ENCODE measurements at regions not wholly inside any gene's neighbourhood (a gene's known extent, or its start where the extent isn't known, plus 50 kb on each side); places are given as distances from the start of the nearest gene placed in this dataset.
"Not testable (repeated sequence)": the region's sequence is repeated elsewhere in the genome, so short reads cannot be mapped to it uniquely, and the experiment has no call there.

DNA sequence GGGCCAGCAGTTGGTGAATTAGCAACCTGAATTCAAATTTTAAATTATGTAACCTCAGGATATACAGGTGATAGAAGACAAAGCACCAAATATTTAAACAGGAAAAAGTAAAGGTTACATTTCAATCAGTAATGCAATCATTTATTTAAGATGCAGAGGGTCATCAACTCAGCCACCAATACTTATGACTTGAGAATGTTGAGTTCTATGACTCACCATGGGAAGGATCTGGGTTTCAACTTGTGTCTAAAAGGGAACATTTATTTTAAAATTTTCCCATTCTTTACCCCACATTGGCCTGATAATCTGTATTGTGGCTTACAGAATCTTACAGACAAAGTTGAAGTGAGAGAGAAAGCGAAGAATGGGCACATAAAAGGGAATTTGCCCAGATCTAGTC, 418.0 kb downstream of the NDFIP2 start:
- WGBS, 2 donors (ENCODE audit: low coverage in 1 of 2) = 93 to 100% methylated on average over 1 of the region's 1 CpG

DNA sequence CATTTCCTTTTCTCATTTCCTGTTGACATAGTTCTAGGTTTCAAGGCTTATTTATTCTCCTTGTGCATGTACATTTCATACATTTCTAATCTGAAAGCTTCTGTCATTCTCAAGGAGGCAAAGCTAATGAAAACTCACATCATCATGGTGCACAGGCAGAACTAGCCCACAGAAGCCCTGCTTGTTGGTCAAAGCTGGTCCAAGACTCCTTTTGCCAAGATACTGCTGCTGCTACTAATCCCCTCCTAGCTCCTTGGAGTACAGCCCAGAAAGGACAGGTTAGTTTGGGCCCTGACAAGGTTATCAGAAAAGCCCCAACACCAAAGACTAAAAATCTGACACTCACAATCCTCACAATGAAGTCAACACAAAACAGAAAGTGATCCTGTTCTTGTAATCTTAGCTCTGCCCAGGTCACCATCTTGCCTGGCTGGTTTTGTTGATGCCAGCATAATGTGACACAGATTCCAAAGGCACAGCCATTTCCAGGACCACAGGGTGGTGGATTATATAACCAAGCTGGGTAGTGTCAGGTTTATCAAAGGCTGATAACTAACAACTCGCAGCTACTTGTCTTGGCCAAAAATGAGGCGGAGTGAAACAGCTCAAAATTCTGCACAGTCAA, 417.4 kb downstream of the NDFIP2 start:
- intact Hi-C loops (cut with DNase I; ENCODE audit: low total_unique reads) = no loop called here
- no peak for DNase-seq
- in situ Hi-C loops (cut with MboI; ENCODE audit: low pct_ligation_motif_present in 1 of 4, low pct_unique_long_range_greater_than_20kb in 1 of 4, low sequenced_read_pairs in 3 of 4) = no loop called here
- Histone ChIP-seq H3K9me3 (no peaks in the 10 kb centered on the region), H3K36me3 (no peaks in the 10 kb centered on the region), H3K27ac (no peak overlapping the region), H3K4me3 (no peak overlapping the region), H3K27me3 (no peaks in the 10 kb centered on the region), H3K4me1 (no peaks in the 10 kb centered on the region)
- 100% methylated on average over 2 of the region's 2 CpGs for WGBS, 2 donors (ENCODE audit: low coverage in 1 of 2)
- TF ChIP-seq POLR2AphosphoS5 (IDR thresholded peaks at IDR 0.05) = no peak
- no peak for TF ChIP-seq POLR2A (IDR thresholded peaks at IDR 0.05)
- TF ChIP-seq, protein P1, sequence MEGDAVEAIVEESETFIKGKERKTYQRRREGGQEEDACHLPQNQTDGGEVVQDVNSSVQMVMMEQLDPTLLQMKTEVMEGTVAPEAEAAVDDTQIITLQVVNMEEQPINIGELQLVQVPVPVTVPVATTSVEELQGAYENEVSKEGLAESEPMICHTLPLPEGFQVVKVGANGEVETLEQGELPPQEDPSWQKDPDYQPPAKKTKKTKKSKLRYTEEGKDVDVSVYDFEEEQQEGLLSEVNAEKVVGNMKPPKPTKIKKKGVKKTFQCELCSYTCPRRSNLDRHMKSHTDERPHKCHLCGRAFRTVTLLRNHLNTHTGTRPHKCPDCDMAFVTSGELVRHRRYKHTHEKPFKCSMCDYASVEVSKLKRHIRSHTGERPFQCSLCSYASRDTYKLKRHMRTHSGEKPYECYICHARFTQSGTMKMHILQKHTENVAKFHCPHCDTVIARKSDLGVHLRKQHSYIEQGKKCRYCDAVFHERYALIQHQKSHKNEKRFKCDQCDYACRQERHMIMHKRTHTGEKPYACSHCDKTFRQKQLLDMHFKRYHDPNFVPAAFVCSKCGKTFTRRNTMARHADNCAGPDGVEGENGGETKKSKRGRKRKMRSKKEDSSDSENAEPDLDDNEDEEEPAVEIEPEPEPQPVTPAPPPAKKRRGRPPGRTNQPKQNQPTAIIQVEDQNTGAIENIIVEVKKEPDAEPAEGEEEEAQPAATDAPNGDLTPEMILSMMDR (IDR thresholded peaks at IDR 0.05) = no peak
- TF ChIP-seq EP300 (IDR thresholded peaks at IDR 0.05; ENCODE audit: low read depth) = no peak

More for the DNA sequence above, 418.0 kb downstream of the NDFIP2 start:
- DNase-seq = no peak
- intact Hi-C loops (cut with DNase I; ENCODE audit: low total_unique reads) (no loop called here), in situ Hi-C loops (cut with MboI; ENCODE audit: low pct_ligation_motif_present in 1 of 4, low pct_unique_long_range_greater_than_20kb in 1 of 4, low sequenced_read_pairs in 3 of 4) (no loop called here)
- H3K9me3 ChIP-seq = no peaks in the 10 kb centered on the region
- no peak overlapping the region for H3K27ac ChIP-seq
- TF ChIP-seq POLR2A (IDR thresholded peaks at IDR 0.05) (no peak), EP300 (IDR thresholded peaks at IDR 0.05; ENCODE audit: low read depth) (no peak), POLR2AphosphoS5 (IDR thresholded peaks at IDR 0.05) (no peak)
- TF ChIP-seq, protein P1 (IDR thresholded peaks at IDR 0.05) = no peak
- H3K4me3 ChIP-seq = no peak overlapping the region
- no peaks in the 10 kb centered on the region for H3K27me3 ChIP-seq
- no peaks in the 10 kb centered on the region for H3K4me1 ChIP-seq
- H3K36me3 ChIP-seq = no peaks in the 10 kb centered on the region

DNA sequence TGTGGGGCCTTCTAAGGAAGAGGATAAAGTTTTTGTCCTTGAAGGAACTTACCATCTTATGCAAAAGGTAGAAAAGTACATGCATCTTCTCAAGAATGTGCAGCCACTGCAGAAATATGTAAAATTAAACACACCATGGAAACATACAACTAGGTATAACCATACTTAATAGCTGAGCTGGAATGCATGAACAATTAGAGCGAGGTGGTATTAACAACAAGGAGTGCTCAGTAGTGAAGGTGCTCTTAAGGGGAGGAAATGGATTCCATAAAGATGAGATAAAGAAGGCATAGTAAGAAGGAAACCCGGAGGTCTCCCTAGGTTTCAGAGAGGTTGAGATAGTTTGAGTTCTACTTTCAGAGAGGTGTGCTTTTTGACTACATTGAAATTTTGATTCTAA, 415.9 kb downstream of the NDFIP2 start:
- 44 to 74% methylated on average over 2 of the region's 2 CpGs for WGBS, 2 donors (ENCODE audit: low coverage in 1 of 2)
- Histone ChIP-seq H3K4me1 (no peaks in the 10 kb centered on the region), H3K27ac (no peak overlapping the region), H3K9me3 (no peaks in the 10 kb centered on the region), H3K4me3 (no peak overlapping the region), H3K27me3 (no peaks in the 10 kb centered on the region), H3K36me3 (no peaks in the 10 kb centered on the region)
- in situ Hi-C loops (cut with MboI; ENCODE audit: low pct_ligation_motif_present in 1 of 4, low pct_unique_long_range_greater_than_20kb in 1 of 4, low sequenced_read_pairs in 3 of 4) = no loop called here
- DNase-seq = no peak
- no peak for TF ChIP-seq POLR2AphosphoS5 (IDR thresholded peaks at IDR 0.05)
- no peak for TF ChIP-seq POLR2A (IDR thresholded peaks at IDR 0.05)
- TF ChIP-seq, protein P1 (IDR thresholded peaks at IDR 0.05) = no peak
- TF ChIP-seq EP300 (IDR thresholded peaks at IDR 0.05; ENCODE audit: low read depth) = no peak
- intact Hi-C loops (cut with DNase I; ENCODE audit: low total_unique reads) = no loop called here

DNA sequence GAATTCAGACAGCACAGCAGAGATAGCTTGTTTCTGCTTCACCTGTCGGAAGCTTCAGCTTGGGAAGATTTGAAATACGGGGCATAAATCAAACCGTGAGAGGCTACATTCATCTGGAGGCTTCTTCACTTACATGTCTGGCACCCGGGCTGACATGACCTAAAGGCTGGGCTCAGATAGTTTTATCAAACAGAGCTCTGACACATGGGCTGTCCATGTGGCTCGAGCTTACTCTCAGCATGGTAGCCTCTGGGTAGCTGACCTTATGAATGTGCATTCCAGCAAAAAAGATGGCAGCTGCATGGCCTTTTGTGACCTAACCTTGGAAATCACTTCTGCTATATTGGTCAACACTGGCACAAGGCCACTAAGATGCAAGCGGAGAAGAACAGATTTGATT, 414.5 kb downstream of the NDFIP2 start:
- H3K4me1 ChIP-seq = no peaks in the 10 kb centered on the region
- no peaks in the 10 kb centered on the region for H3K27me3 ChIP-seq
- no peak overlapping the region for H3K27ac ChIP-seq
- TF ChIP-seq, protein P1 (IDR thresholded peaks at IDR 0.05) = no peak
- no peak for TF ChIP-seq EP300 (IDR thresholded peaks at IDR 0.05; ENCODE audit: low read depth)
- no peak for TF ChIP-seq POLR2A (IDR thresholded peaks at IDR 0.05)
- no peak for TF ChIP-seq POLR2AphosphoS5 (IDR thresholded peaks at IDR 0.05)
- in situ Hi-C loops (cut with MboI; ENCODE audit: low pct_ligation_motif_present in 1 of 4, low pct_unique_long_range_greater_than_20kb in 1 of 4, low sequenced_read_pairs in 3 of 4) (no loop called here), intact Hi-C loops (cut with DNase I; ENCODE audit: low total_unique reads) (no loop called here)
- H3K36me3 ChIP-seq = no peaks in the 10 kb centered on the region
- no peak overlapping the region for H3K4me3 ChIP-seq
- no peak for DNase-seq
- H3K9me3 ChIP-seq = no peaks in the 10 kb centered on the region
- WGBS, 2 donors (ENCODE audit: low coverage in 1 of 2) = 92 to 94% methylated on average over 2 to 6 of the region's 6 CpGs

DNA sequence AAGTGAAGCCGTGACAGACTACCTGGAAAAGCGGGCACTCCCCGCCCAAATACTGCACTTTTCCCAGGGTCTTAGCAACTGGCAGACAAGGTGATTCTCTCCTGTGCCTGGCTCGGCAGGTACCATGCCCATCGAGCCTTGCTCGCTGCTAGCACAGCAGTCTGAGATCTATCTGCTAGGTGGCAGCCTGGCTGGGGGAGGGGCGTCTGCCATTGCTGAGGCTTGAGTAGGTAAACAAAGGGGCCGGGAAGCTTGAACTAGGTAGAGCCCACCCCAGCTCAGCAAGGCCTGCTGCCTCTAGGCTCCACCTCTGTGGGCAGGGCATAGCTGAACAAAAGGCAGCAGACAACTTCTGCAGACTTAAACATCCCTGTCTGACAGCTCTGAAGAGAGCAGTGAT, 406.3 kb downstream of the NDFIP2 start:
- in situ Hi-C loops (cut with MboI; ENCODE audit: low pct_ligation_motif_present in 1 of 4, low pct_unique_long_range_greater_than_20kb in 1 of 4, low sequenced_read_pairs in 3 of 4); H3K36me3 ChIP-seq; H3K27ac ChIP-seq; H3K9me3 ChIP-seq; H3K4me1 ChIP-seq; H3K27me3 ChIP-seq; intact Hi-C loops (cut with DNase I; ENCODE audit: low total_unique reads); H3K4me3 ChIP-seq; DNase-seq: not testable (repeated sequence)
- WGBS, 2 donors (ENCODE audit: low coverage in 1 of 2) = 91% methylated on average over 8 of the region's 8 CpGs; no CpG with 5 or more reads in 1 of the 2 donors

Measured in transverse colon (tissue), 4 donors.